GM19023 (cell line): ENCODE measurements at regions not wholly inside any gene's neighbourhood (a gene's known extent, or its start where the extent isn't known, plus 50 kb on each side); places are given as distances from the start of the nearest gene placed in this dataset.
"Not testable (repeated sequence)": the region's sequence is repeated elsewhere in the genome, so short reads cannot be mapped to it uniquely, and the experiment has no call there.

Source experiments
- ATAC-seq: cut with Tn5 transposase; IDR thresholded peaks from one replicate; pipeline ENCODE4 v1.9.1; 2021; ENCODE audit warnings: mild to moderate bottlenecking, moderate library complexity; ENCODE audit not compliant: unreplicated experiment

- ATAC-seq = no peak
These were observed 120.1 kb upstream of the CDYL start for GRCh38 chr6:4656106-4656505.

- no peak for ATAC-seq
These were observed 120.8 kb upstream of the CDYL start for GRCh38 chr6:4655196-4656025.

GRCh38 chr6:4653141-4653540 lies 123.1 kb upstream of the CDYL start:
- no peak for ATAC-seq

GRCh38 chr6:4651831-4652467 lies 124.3 kb upstream of the CDYL start:
- ATAC-seq = no peak

- ATAC-seq = no peak
These were observed 126.5 kb upstream of the CDYL start for GRCh38 chr6:4649728-4650127.

GRCh38 chr6:4647414-4648365 lies 128.5 kb upstream of the CDYL start:
- ATAC-seq = no peak

GRCh38 chr6:4645713-4646360 lies 130.4 kb upstream of the CDYL start:
- ATAC-seq = no peak

GRCh38 chr6:4644996-4645395 lies 131.2 kb upstream of the CDYL start:
- ATAC-seq = no peak

- ATAC-seq = no peak
These were observed 134.7 kb upstream of the CDYL start for GRCh38 chr6:4641461-4641860.

- ATAC-seq = no peak
These were observed 136.1 kb upstream of the CDYL start for GRCh38 chr6:4640139-4640538.

GRCh38 chr6:4638641-4639040 lies 137.6 kb upstream of the CDYL start:
- no peak for ATAC-seq

- ATAC-seq = peak; percentile 71
These were observed 138.3 kb upstream of the CDYL start for GRCh38 chr6:4637691-4638433.

GRCh38 chr6:4636881-4637224 lies 139.4 kb upstream of the CDYL start:
- ATAC-seq = no peak

GRCh38 chr6:4636191-4636880 lies 139.9 kb upstream of the CDYL start:
- no peak for ATAC-seq

GRCh38 chr6:4635666-4636065 lies 140.5 kb upstream of the CDYL start:
- ATAC-seq = no peak

- ATAC-seq = no peak
These were observed 143.8 kb upstream of the CDYL start for GRCh38 chr6:4632421-4632820.

- ATAC-seq = not testable (repeated sequence)
These were observed 146.4 kb upstream of the CDYL start for GRCh38 chr6:4629789-4630188.

GRCh38 chr6:4625557-4625956 lies 150.6 kb upstream of the CDYL start:
- ATAC-seq = no peak

- no peak for ATAC-seq
These were observed 151.5 kb upstream of the CDYL start for GRCh38 chr6:4624726-4625125.
